ENCODE measurements at regions not wholly inside any gene's neighbourhood (a gene's known extent, or its start where the extent isn't known, plus 50 kb on each side); places are given as distances from the start of the nearest gene placed in this dataset.

DNA sequence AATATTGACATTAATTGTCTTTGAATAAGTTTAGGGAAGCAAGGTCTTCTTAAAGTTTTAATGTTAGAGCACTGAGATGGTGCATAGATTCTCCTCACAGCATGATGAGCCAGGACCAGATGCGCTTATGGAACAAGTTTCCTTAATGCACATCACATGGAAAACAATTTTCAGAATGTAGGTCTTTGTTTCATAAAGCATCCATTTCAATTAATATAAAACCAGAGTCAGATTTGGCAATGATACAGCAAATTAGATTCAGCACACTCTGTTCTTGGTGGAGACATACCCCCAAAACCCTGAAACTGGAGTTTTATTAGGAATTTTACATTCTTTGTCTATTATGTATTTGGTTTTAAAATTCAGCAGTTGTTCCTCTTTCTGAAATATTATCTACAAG is 402.1 kb upstream of the SEMA6A start:
- Mint-ChIP-seq H3K4me1 (ENCODE audit: low read depth) (no peaks in the 10 kb centered on the region), H3K36me3 (ENCODE audit: low read depth) (no peaks in the 10 kb centered on the region), H3K9me3 (ENCODE audit: low read depth) (peaks cover 4% of the 10 kb centered on the region), H3K27me3 (ENCODE audit: low read depth) (peaks cover 2% of the 10 kb centered on the region), H3K27ac (ENCODE audit: unreplicated experiment) (no peak overlapping the region), H3K4me3 (ENCODE audit: unreplicated experiment) (no peak overlapping the region)
- TF ChIP-seq, protein P1, sequence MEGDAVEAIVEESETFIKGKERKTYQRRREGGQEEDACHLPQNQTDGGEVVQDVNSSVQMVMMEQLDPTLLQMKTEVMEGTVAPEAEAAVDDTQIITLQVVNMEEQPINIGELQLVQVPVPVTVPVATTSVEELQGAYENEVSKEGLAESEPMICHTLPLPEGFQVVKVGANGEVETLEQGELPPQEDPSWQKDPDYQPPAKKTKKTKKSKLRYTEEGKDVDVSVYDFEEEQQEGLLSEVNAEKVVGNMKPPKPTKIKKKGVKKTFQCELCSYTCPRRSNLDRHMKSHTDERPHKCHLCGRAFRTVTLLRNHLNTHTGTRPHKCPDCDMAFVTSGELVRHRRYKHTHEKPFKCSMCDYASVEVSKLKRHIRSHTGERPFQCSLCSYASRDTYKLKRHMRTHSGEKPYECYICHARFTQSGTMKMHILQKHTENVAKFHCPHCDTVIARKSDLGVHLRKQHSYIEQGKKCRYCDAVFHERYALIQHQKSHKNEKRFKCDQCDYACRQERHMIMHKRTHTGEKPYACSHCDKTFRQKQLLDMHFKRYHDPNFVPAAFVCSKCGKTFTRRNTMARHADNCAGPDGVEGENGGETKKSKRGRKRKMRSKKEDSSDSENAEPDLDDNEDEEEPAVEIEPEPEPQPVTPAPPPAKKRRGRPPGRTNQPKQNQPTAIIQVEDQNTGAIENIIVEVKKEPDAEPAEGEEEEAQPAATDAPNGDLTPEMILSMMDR (IDR thresholded peaks at IDR 0.05) = no peak
- DNase-seq (ENCODE audit: low spot score) = no peak

DNA sequence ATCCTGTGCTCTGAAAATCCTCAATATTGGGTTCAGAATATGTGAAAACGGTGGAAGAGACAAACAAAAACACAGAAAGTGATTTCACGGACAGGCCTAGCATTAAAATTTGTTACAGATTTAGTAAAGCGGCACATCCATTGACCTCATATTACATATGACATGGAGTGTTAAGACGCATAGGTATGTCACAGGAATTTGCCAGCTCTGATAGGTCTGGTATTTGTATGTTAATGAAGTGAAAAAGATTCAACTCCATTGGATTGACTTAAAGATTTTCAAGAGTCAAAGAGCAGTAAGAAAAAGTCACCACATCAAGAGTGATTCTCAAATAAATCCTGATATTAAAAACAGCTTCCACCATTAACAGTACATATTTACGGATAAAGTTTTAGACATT is 396.5 kb upstream of the SEMA6A start:
- Mint-ChIP-seq H3K9me3 (ENCODE audit: low read depth) (peaks cover 4% of the 10 kb centered on the region), H3K36me3 (ENCODE audit: low read depth) (no peaks in the 10 kb centered on the region), H3K27me3 (ENCODE audit: low read depth) (no peaks in the 10 kb centered on the region), H3K4me3 (ENCODE audit: unreplicated experiment) (no peak overlapping the region), H3K27ac (ENCODE audit: unreplicated experiment) (no peak overlapping the region), H3K4me1 (ENCODE audit: low read depth) (peaks cover 10% of the 10 kb centered on the region)
- no peak for DNase-seq (ENCODE audit: low spot score)
- TF ChIP-seq, protein P1 (IDR thresholded peaks at IDR 0.05) = no peak

DNA sequence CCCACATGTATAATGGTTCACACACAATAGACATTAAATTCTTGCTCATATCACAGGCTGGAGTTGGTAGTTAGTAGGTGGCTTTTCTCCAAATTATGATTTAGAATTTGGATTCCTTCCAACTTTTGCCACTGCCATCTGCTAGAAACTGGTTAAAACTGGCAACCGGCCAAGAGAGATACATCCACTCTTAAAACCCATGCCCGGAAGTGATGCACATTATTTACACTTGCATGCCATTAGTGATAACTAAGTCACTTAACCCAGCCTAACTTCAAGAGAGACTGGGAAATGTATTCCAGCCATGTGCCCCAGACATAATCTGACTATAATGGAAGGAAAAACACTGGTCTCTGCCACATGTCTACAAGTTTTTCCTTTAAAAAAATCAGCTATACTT is 395.7 kb upstream of the SEMA6A start:
- no peak overlapping the region for H3K4me3 Mint-ChIP-seq (ENCODE audit: unreplicated experiment)
- DNase-seq (ENCODE audit: low spot score) = no peak
- no peak overlapping the region for H3K27ac Mint-ChIP-seq (ENCODE audit: unreplicated experiment)
- peaks cover 4% of the 10 kb centered on the region for H3K9me3 Mint-ChIP-seq (ENCODE audit: low read depth)
- H3K36me3 Mint-ChIP-seq (ENCODE audit: low read depth) = no peaks in the 10 kb centered on the region
- peaks cover 10% of the 10 kb centered on the region for H3K4me1 Mint-ChIP-seq (ENCODE audit: low read depth)
- TF ChIP-seq, protein P1 (IDR thresholded peaks at IDR 0.05) = no peak
- H3K27me3 Mint-ChIP-seq (ENCODE audit: low read depth) = no peaks in the 10 kb centered on the region

DNA sequence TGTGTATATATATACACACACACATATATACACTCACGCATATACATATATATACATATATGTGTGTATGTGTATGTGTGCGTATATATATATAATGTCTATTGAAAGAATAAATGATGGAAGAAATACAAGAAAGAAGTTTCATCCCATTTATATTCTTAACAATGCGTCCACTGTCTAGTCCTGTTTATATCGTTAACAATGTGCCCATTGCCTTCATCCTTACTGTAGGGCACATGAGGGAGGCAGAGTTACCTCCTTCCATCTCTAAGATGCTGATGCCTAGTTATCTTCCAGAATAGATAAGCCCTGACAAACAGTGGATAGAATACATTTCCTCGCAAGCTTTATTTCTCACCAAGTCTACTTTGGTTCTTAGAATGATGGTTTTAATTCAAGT is 389.8 kb upstream of the SEMA6A start:
- no peak overlapping the region for H3K27ac Mint-ChIP-seq (ENCODE audit: unreplicated experiment)
- no peaks in the 10 kb centered on the region for H3K27me3 Mint-ChIP-seq (ENCODE audit: low read depth)
- no peak overlapping the region for H3K4me3 Mint-ChIP-seq (ENCODE audit: unreplicated experiment)
- TF ChIP-seq, protein P1 (IDR thresholded peaks at IDR 0.05) = no peak
- no peaks in the 10 kb centered on the region for H3K4me1 Mint-ChIP-seq (ENCODE audit: low read depth)
- H3K36me3 Mint-ChIP-seq (ENCODE audit: low read depth) = no peaks in the 10 kb centered on the region
- no peak for DNase-seq (ENCODE audit: low spot score)
- no peaks in the 10 kb centered on the region for H3K9me3 Mint-ChIP-seq (ENCODE audit: low read depth)

DNA sequence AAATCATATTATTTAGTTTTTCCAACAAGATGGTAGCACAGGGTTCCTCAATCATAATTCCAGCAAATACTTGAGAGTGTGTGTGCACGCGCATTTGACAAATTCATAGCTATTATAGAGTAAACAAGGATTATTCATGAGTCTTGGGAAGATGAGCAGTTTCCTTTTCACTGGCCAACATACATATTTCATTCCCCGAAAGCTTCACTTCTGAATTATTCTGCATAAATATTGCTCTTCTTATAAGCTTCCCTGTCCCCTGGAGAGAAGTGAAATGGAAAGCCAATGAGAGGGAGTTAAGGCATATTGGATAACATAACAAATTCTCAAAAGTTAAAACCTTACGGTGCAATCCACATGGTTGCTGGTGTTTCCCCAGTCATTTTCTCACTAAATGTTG is 386.4 kb upstream of the SEMA6A start:
- Mint-ChIP-seq H3K9me3 (ENCODE audit: low read depth) (no peaks in the 10 kb centered on the region), H3K4me3 (ENCODE audit: unreplicated experiment) (no peak overlapping the region), H3K27ac (ENCODE audit: unreplicated experiment) (no peak overlapping the region), H3K4me1 (ENCODE audit: low read depth) (no peaks in the 10 kb centered on the region), H3K36me3 (ENCODE audit: low read depth) (no peaks in the 10 kb centered on the region), H3K27me3 (ENCODE audit: low read depth) (no peaks in the 10 kb centered on the region)
- no peak for DNase-seq (ENCODE audit: low spot score)
- TF ChIP-seq, protein P1 (IDR thresholded peaks at IDR 0.05) = no peak
